Endodermal cell (in vitro differentiated cells): ENCODE measurements at regions not wholly inside any gene's neighbourhood (a gene's known extent, or its start where the extent isn't known, plus 50 kb on each side); places are given as distances from the start of the nearest gene placed in this dataset.

Experiments used
- DNase-seq: peaks from one replicate; pipeline ENCODE4 v3.0.0-alpha.2; 2017
- H3K27ac ChIP-seq: 2 replicates; pipeline ENCODE4 v1.5.1; 2013; ENCODE audit warnings: mild to moderate bottlenecking, low read depth, low read length, moderate library complexity
- H3K27me3 ChIP-seq: 2 replicates; pipeline ENCODE4 v1.6.1; 2013; ENCODE audit warnings: mild to moderate bottlenecking, low read length, moderate library complexity; ENCODE audit not compliant: insufficient read depth, control insufficient read depth, poor library complexity, severe bottlenecking
- H3K36me3 ChIP-seq: 2 replicates; pipeline ENCODE4 v1.7.0; 2013; ENCODE audit warnings: mild to moderate bottlenecking, low read length, moderate library complexity; ENCODE audit not compliant: control insufficient read depth, insufficient read depth
- H3K4me1 ChIP-seq: one replicate; pipeline ENCODE4 v1.7.0; 2013; ENCODE audit warnings: low read length; ENCODE audit not compliant: control insufficient read depth, insufficient read depth
- H3K4me3 ChIP-seq: 2 replicates; pipeline ENCODE4 v1.5.1; 2013; ENCODE audit warnings: mild to moderate bottlenecking, low read length, moderate library complexity
- H3K9ac ChIP-seq: 2 replicates; pipeline ENCODE4 v1.6.1; 2013; ENCODE audit warnings: mild to moderate bottlenecking, low read length, moderate library complexity; ENCODE audit not compliant: poor library complexity, severe bottlenecking; ENCODE audit errors: extremely low read depth
- H3K9me3 ChIP-seq: 2 replicates; pipeline ENCODE4 v1.6.1; 2013; ENCODE audit warnings: mild to moderate bottlenecking, low read length, moderate library complexity; ENCODE audit not compliant: control insufficient read depth
- H3K27ac Mint-ChIP-seq: 2 replicates; pipeline ENCODE4 v1.8.0; 2020; ENCODE audit warnings: mixed read lengths
- H3K27me3 Mint-ChIP-seq: 2 replicates; pipeline ENCODE4 v1.8.0; 2021; ENCODE audit warnings: mild to moderate bottlenecking, mixed read lengths; ENCODE audit not compliant: insufficient read depth
- H3K36me3 Mint-ChIP-seq: 2 replicates; pipeline ENCODE4 v1.8.0; 2020; ENCODE audit warnings: low read depth, mixed read lengths
- H3K4me1 Mint-ChIP-seq: 2 replicates; pipeline ENCODE4 v1.8.0; 2020; ENCODE audit warnings: mixed read lengths
- H3K4me3 Mint-ChIP-seq: 2 replicates; pipeline ENCODE4 v1.8.0; 2020; ENCODE audit warnings: mild to moderate bottlenecking, moderate library complexity, mixed read lengths
- H3K9me3 Mint-ChIP-seq: 2 replicates; pipeline ENCODE4 v1.8.0; 2020; ENCODE audit warnings: mild to moderate bottlenecking, mixed read lengths
- CTCF ChIP-seq: fragments of 200-600 bp; sonication (generic); conservative IDR thresholded peaks from 2 replicates; pipeline ENCODE4 v1.5.0; 2021; ENCODE audit warnings: antibody characterized with exemption, mild to moderate bottlenecking
- WGBS, 2 experiments: methylation state at CpG; one replicate each; pipeline versions ENCODE4 v1.1.5 to v1.1.7; 2013; ENCODE audit warnings: missing lambda C conversion rate in 2 of 2, mixed read lengths in 1 of 2; ENCODE audit not compliant: insufficient coverage in 1 of 2, insufficient read length in 1 of 2; 5-methylcytosine and 5-hydroxymethylcytosine counted together

GRCh38 chr16:11432856-11433395 is 87.7 kb downstream of the RMI2 start:
- no peaks in the 10 kb centered on the region for H3K36me3 Mint-ChIP-seq
- Histone ChIP-seq H3K36me3 (no peaks in the 10 kb centered on the region), H3K9me3 (no peaks in the 10 kb centered on the region), H3K27ac (no peak overlapping the region), H3K9ac (no peak overlapping the region), H3K4me1 (no peaks in the 10 kb centered on the region), H3K4me3 (no peak overlapping the region), H3K27me3 (no peaks in the 10 kb centered on the region)
- H3K27me3 Mint-ChIP-seq: no peaks in the 10 kb centered on the region
- H3K4me3 Mint-ChIP-seq: no peak overlapping the region
- no peaks in the 10 kb centered on the region for H3K9me3 Mint-ChIP-seq
- H3K27ac Mint-ChIP-seq: no peak overlapping the region
- no peaks in the 10 kb centered on the region for H3K4me1 Mint-ChIP-seq
- no peak for DNase-seq
- WGBS, 2 experiments: 87 to 97% methylated on average over 3 to 4 of the region's 4 CpGs
- TF ChIP-seq CTCF: no peak

GRCh38 chr16:11435576-11435975 is 90.3 kb downstream of the RMI2 start:
- Mint-ChIP-seq H3K9me3 (peaks cover 9% of the 10 kb centered on the region), H3K27ac (no peak overlapping the region), H3K4me1 (no peaks in the 10 kb centered on the region), H3K27me3 (no peaks in the 10 kb centered on the region), H3K36me3 (no peaks in the 10 kb centered on the region), H3K4me3 (no peak overlapping the region)
- H3K4me3 ChIP-seq: no peak overlapping the region
- H3K36me3 ChIP-seq: no peaks in the 10 kb centered on the region
- peaks cover 8% of the 10 kb centered on the region for H3K9me3 ChIP-seq
- H3K9ac ChIP-seq: no peak overlapping the region
- 87 to 90% methylated on average over 10 to 11 of the region's 11 CpGs for WGBS, 2 experiments
- no peaks in the 10 kb centered on the region for H3K27me3 ChIP-seq
- no peak for DNase-seq
- no peak overlapping the region for H3K27ac ChIP-seq
- TF ChIP-seq CTCF: no peak
- no peaks in the 10 kb centered on the region for H3K4me1 ChIP-seq

- DNase-seq: no peak
- H3K27ac ChIP-seq: no peak overlapping the region
- H3K36me3 ChIP-seq: no peaks in the 10 kb centered on the region
- no peaks in the 10 kb centered on the region for H3K36me3 Mint-ChIP-seq
- H3K9ac ChIP-seq: no peak overlapping the region
- peaks cover 19% of the 10 kb centered on the region for H3K9me3 Mint-ChIP-seq
- no peaks in the 10 kb centered on the region for H3K4me1 Mint-ChIP-seq
- no peak overlapping the region for H3K4me3 ChIP-seq
- no peak overlapping the region for H3K4me3 Mint-ChIP-seq
- WGBS, 2 experiments: 84 to 98% methylated on average over 3 to 5 of the region's 5 CpGs
- no peaks in the 10 kb centered on the region for H3K27me3 ChIP-seq
- no peak for TF ChIP-seq CTCF
- H3K9me3 ChIP-seq: peaks cover 15% of the 10 kb centered on the region
- no peaks in the 10 kb centered on the region for H3K4me1 ChIP-seq
- H3K27ac Mint-ChIP-seq: no peak overlapping the region
- no peaks in the 10 kb centered on the region for H3K27me3 Mint-ChIP-seq
Measured at GRCh38 chr16:11437069-11437468, 91.8 kb downstream of the RMI2 start.
